Panc1 (cell line): ENCODE measurements at regions not wholly inside any gene's neighbourhood (a gene's known extent, or its start where the extent isn't known, plus 50 kb on each side); places are given as distances from the start of the nearest gene placed in this dataset.

Source experiments
- ATAC-seq: fragments of 200-7000 bp; cut with Tn5 transposase; 2 replicates; pipeline ENCODE4 v1.9.1; 2020; ENCODE audit warnings: mild to moderate bottlenecking, moderate library complexity
- BruUV-seq: library from RNA; stranded (reverse); fragments of 400-500 nt; replicated peaks from 2 replicates; lab custom pipeline; 2021; lab: Mats Ljungman, UMichigan
- CTCF ChIA-PET: fragments of 300-600 bp; sonication (Branson Sonifier 250); formaldehyde crosslinking; loops from one replicate; lab custom pipeline; 2022; ENCODE audit warnings: antibody characterized with exemption; lab: Charles Lee
- POLR2A ChIA-PET: fragments of 300-600 bp; sonication (Branson Sonifier 250); formaldehyde crosslinking; loops from one replicate; lab custom pipeline; 2022; ENCODE audit warnings: antibody characterized with exemption; lab: Charles Lee
- DNase-seq: peaks from one replicate; pipeline ENCODE4 v3.0.0-alpha.2; 2010; ENCODE audit warnings: low read depth, low spot score
- H3K27ac ChIP-seq: 2 replicates; pipeline ENCODE4 v1.5.1; 2011; ENCODE audit warnings: mild to moderate bottlenecking, low read length, inconsistent platforms
- H3K27me3 ChIP-seq: fragments of 200-500 bp; sonication (Bioruptor generic); 2 replicates; pipeline ENCODE4 v1.6.0; 2014; ENCODE audit warnings: low read length, inconsistent platforms; ENCODE audit not compliant: control insufficient read depth, insufficient read depth
- H3K36me3 ChIP-seq: fragments of 200-500 bp; sonication (Bioruptor generic); 2 replicates; pipeline ENCODE4 v1.5.1; 2014; ENCODE audit warnings: inconsistent platforms, mild to moderate bottlenecking, low read length, moderate library complexity; ENCODE audit not compliant: control insufficient read depth, insufficient read depth
- H3K4me1 ChIP-seq: 2 replicates; pipeline ENCODE4 v1.5.1; 2011; ENCODE audit warnings: inconsistent platforms, mild to moderate bottlenecking, low read length, moderate library complexity; ENCODE audit not compliant: control insufficient read depth, insufficient read depth
- H3K4me3 ChIP-seq, 2 experiments: 2 replicates each; pipeline ENCODE4 v1.5.1; 2011 to 2012; ENCODE audit warnings: low read depth in 2 of 2, low read length in 2 of 2, mild to moderate bottlenecking in 2 of 2, inconsistent platforms in 1 of 2, moderate library complexity in 1 of 2
- H3K9me3 ChIP-seq: fragments of 200-500 bp; sonication (Bioruptor generic); 2 replicates; pipeline ENCODE4 v1.5.1; 2014; ENCODE audit warnings: low read depth, mild to moderate bottlenecking, inconsistent platforms, low read length, moderate library complexity; ENCODE audit not compliant: control insufficient read depth, insufficient read depth
- POLR2AphosphoS5 ChIP-seq: IDR thresholded peaks from 2 replicates; pipeline ENCODE4 v1.6.1; 2012; ENCODE audit warnings: mild to moderate bottlenecking, low read depth, low read length, moderate library complexity
- SIN3A ChIP-seq: IDR thresholded peaks from 2 replicates; pipeline ENCODE4 v1.6.1; 2012; ENCODE audit warnings: low read depth, mild to moderate bottlenecking, low read length, moderate library complexity, borderline replicate concordance; ENCODE audit not compliant: insufficient read depth
- TCF7L2 ChIP-seq: IDR thresholded peaks from 2 replicates; pipeline ENCODE4 v1.6.1; 2011; ENCODE audit warnings: mild to moderate bottlenecking, low read depth, low read length, inconsistent platforms
- in situ Hi-C: cut with HindIII; loops from 2 replicates; pipeline ENCODE4 v1.10.0; 2016; ENCODE audit warnings: low sequenced_read_pairs, low pct_unique_long_range_greater_than_20kb
- intact Hi-C: fragments of 100-400 bp; cut with micrococcal nuclease; formaldehyde crosslinking; loops from one replicate; pipeline ENCODE4 v1.10.0; 2022; ENCODE audit not compliant: unreplicated experiment
- TF ChIP-seq, protein P1 (sequence below): fragments of 450-650 bp; IDR thresholded peaks from 2 replicates; pipeline ENCODE4 v1.5.1; 2017; ENCODE audit warnings: mild to moderate bottlenecking
- TF ChIP-seq, protein P2 (sequence below), 2 experiments: IDR thresholded peaks; 2 replicates each; pipeline ENCODE4 v1.6.1; 2011 to 2012; ENCODE audit warnings: low read depth in 2 of 2, control low read depth in 1 of 2, low read length in 1 of 2, mild to moderate bottlenecking in 1 of 2, moderate library complexity in 1 of 2; ENCODE audit not compliant: insufficient read depth in 1 of 2

DNA sequence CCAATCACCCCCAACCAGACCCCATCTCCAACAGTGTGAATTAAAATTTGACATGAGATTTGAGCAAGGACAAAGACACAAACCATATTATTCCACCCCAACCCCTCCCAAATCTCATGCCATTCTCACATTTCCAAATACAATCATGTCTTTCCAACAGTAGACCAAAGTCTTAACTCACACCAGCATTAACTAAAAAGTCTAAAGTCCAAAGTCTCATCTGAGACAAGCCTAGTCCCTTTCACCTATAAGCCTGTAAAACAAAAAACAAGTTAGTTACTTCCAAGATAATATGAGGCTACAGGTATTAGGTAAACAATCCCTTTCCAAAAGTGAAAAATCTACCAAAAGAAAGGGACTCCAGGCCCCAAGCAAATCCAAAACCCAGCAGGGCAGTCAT lies 140.6 kb upstream of the NR4A3 start:
- Histone ChIP-seq H3K36me3 (no peaks in the 10 kb centered on the region), H3K27ac (no peak overlapping the region), H3K9me3 (no peaks in the 10 kb centered on the region), H3K27me3 (no peaks in the 10 kb centered on the region), H3K4me1 (no peaks in the 10 kb centered on the region), H3K4me3 (no peak overlapping the region)
- TF ChIP-seq, protein P1, sequence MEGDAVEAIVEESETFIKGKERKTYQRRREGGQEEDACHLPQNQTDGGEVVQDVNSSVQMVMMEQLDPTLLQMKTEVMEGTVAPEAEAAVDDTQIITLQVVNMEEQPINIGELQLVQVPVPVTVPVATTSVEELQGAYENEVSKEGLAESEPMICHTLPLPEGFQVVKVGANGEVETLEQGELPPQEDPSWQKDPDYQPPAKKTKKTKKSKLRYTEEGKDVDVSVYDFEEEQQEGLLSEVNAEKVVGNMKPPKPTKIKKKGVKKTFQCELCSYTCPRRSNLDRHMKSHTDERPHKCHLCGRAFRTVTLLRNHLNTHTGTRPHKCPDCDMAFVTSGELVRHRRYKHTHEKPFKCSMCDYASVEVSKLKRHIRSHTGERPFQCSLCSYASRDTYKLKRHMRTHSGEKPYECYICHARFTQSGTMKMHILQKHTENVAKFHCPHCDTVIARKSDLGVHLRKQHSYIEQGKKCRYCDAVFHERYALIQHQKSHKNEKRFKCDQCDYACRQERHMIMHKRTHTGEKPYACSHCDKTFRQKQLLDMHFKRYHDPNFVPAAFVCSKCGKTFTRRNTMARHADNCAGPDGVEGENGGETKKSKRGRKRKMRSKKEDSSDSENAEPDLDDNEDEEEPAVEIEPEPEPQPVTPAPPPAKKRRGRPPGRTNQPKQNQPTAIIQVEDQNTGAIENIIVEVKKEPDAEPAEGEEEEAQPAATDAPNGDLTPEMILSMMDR: no peak
- no peak for TF ChIP-seq POLR2AphosphoS5
- TF ChIP-seq TCF7L2: no peak
- ChIA-PET CTCF (no interaction called here), POLR2A (no interaction called here)
- intact Hi-C loops (no loop called here), in situ Hi-C loops (no loop called here)
- no peak for DNase-seq
- BruUV-seq: no TSS peak
- ATAC-seq: no peak

DNA sequence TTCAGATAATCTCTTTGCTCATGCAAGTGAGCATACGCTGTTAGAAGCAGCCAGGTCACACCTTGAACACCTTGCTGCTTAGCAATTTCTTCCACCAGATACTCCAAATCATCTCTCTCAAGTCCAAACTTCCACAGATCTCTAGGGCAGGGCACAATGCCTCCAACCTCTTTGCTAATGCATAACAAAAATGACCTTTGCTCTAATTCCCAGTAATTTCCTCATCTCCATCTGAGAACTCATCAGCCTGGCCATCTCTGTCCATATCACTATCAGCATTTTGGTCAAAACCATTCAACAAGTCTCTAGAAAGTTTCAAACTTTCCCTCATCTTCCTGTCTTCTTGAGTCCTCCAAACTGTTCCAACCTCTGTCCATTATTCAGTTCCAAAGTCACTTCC lies 139.3 kb upstream of the NR4A3 start:
- TF ChIP-seq SIN3A: no peak
- no peak for TF ChIP-seq TCF7L2
- TF ChIP-seq, protein P1: no peak
- no peak for TF ChIP-seq POLR2AphosphoS5
- TF ChIP-seq, protein P2, sequence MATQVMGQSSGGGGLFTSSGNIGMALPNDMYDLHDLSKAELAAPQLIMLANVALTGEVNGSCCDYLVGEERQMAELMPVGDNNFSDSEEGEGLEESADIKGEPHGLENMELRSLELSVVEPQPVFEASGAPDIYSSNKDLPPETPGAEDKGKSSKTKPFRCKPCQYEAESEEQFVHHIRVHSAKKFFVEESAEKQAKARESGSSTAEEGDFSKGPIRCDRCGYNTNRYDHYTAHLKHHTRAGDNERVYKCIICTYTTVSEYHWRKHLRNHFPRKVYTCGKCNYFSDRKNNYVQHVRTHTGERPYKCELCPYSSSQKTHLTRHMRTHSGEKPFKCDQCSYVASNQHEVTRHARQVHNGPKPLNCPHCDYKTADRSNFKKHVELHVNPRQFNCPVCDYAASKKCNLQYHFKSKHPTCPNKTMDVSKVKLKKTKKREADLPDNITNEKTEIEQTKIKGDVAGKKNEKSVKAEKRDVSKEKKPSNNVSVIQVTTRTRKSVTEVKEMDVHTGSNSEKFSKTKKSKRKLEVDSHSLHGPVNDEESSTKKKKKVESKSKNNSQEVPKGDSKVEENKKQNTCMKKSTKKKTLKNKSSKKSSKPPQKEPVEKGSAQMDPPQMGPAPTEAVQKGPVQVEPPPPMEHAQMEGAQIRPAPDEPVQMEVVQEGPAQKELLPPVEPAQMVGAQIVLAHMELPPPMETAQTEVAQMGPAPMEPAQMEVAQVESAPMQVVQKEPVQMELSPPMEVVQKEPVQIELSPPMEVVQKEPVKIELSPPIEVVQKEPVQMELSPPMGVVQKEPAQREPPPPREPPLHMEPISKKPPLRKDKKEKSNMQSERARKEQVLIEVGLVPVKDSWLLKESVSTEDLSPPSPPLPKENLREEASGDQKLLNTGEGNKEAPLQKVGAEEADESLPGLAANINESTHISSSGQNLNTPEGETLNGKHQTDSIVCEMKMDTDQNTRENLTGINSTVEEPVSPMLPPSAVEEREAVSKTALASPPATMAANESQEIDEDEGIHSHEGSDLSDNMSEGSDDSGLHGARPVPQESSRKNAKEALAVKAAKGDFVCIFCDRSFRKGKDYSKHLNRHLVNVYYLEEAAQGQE (IDR thresholded peaks at IDR 0.05; ENCODE audit: insufficient read depth in 1 of 2, low read depth in 2 of 2, low read length in 1 of 2): no peak
- DNase-seq (no peak), ATAC-seq (no peak)
- no peaks in the 10 kb centered on the region for H3K27me3 ChIP-seq
- H3K4me3 ChIP-seq: no peak overlapping the region
- BruUV-seq: no TSS peak
- H3K27ac ChIP-seq: no peak overlapping the region
- POLR2A ChIA-PET: no interaction called here
- H3K9me3 ChIP-seq: no peaks in the 10 kb centered on the region
- H3K36me3 ChIP-seq: no peaks in the 10 kb centered on the region
- no peaks in the 10 kb centered on the region for H3K4me1 ChIP-seq
- intact Hi-C loops (no loop called here), in situ Hi-C loops (no loop called here)
- CTCF ChIA-PET: no interaction called here

DNA sequence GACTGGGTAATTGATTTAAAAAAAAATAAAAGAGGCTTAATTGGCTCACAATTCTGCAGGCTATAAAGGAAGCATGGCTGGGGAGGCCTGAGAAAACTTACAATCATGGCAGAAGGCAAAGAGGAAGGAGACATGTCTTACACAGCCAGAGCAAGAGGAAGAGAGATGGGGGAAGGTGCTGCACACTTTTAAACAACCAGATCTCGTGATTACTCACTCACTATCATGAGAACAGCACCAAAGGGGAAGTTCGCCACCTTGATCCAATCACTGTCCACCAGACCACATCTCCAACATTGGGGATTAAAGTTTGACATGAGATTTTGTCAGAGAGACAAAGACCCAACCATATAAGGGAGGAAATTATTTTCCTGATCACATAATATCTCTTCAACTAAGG lies 138.8 kb upstream of the NR4A3 start:
- CTCF ChIA-PET: no interaction called here
- Histone ChIP-seq H3K36me3 (no peaks in the 10 kb centered on the region), H3K4me3 (no peak overlapping the region), H3K27me3 (no peaks in the 10 kb centered on the region), H3K27ac (no peak overlapping the region), H3K4me1 (no peaks in the 10 kb centered on the region), H3K9me3 (no peaks in the 10 kb centered on the region)
- TF ChIP-seq TCF7L2 (no peak), SIN3A (no peak), POLR2AphosphoS5 (no peak)
- TF ChIP-seq, protein P2 (IDR thresholded peaks at IDR 0.05; ENCODE audit: insufficient read depth in 1 of 2, low read depth in 2 of 2, low read length in 1 of 2): no peak
- TF ChIP-seq, protein P1: no peak
- POLR2A ChIA-PET: no interaction called here
- ATAC-seq: no peak
- BruUV-seq: no TSS peak
- no peak for DNase-seq
- in situ Hi-C loops (no loop called here), intact Hi-C loops (no loop called here)
